HL-60 (cell line): ENCODE measurements at regions not wholly inside any gene's neighbourhood (a gene's known extent, or its start where the extent isn't known, plus 50 kb on each side); places are given as distances from the start of the nearest gene placed in this dataset.
"Not testable (repeated sequence)": the region's sequence is repeated elsewhere in the genome, so short reads cannot be mapped to it uniquely, and the experiment has no call there.

ENCODE experiments used
- DNase-seq, 2 experiments: peaks; one replicate each; pipeline ENCODE4 v3.0.0-alpha.2; 2010 to 2020; ENCODE audit warnings: low read depth in 1 of 2, low spot score in 1 of 2
- H3K27ac ChIP-seq: fragments of 250-450 bp; sonication (Bioruptor Pico); replicated peaks from 2 replicates; pipeline ENCODE4 v1.5.1; 2020; ENCODE audit warnings: mild to moderate bottlenecking, moderate library complexity
- H3K27me3 ChIP-seq: fragments of 250-450 bp; sonication (Bioruptor Pico); 2 replicates; pipeline ENCODE4 v1.5.1; 2021; ENCODE audit warnings: mild to moderate bottlenecking, moderate library complexity; ENCODE audit not compliant: insufficient read depth, poor library complexity, severe bottlenecking
- H3K4me3 ChIP-seq: replicated peaks from 2 replicates; pipeline ENCODE4 v1.5.1; 2011; ENCODE audit warnings: mild to moderate bottlenecking, control low read depth, low read length; ENCODE audit not compliant: insufficient read depth
- GABPA ChIP-seq: IDR thresholded peaks from 2 replicates; pipeline ENCODE4 v1.6.1; 2012; ENCODE audit warnings: low read depth
- POLR2AphosphoS5 ChIP-seq: IDR thresholded peaks from 2 replicates; pipeline ENCODE4 v1.6.1; 2012; ENCODE audit warnings: low read depth
- SPI1 ChIP-seq: IDR thresholded peaks from 2 replicates; pipeline ENCODE4 v1.6.1; 2012; ENCODE audit warnings: low read depth, mild to moderate bottlenecking, borderline replicate concordance
- TF ChIP-seq, protein P1 (sequence below): IDR thresholded peaks from 2 replicates; pipeline ENCODE4 v1.6.1; 2012; ENCODE audit warnings: low read depth; ENCODE audit not compliant: insufficient replicate concordance
- TF ChIP-seq, protein P2 (sequence below): IDR thresholded peaks from one replicate; pipeline ENCODE4 v1.5.1; 2011; ENCODE audit warnings: low read length, control low read depth, inconsistent platforms; ENCODE audit not compliant: insufficient read depth

DNA sequence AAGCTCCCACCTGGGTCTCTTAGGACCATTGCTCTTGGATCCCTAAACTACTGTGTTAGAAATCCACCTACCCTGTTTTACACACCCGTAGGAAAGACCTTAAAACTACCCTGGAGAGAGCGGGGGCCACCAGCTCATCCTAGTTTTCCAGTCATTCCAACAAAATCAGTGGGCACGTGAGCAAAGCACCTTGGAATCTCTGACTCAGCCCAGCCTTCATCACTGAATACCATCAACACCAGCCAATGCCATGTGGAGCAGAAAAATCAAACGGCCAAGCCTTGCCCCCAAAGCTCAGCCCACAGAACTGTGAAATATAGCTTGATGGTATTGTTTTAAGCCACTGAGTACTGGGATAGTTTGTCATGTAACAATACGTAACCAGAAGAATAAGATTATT is 449.7 kb upstream of the CHAC2 start:
- no peak for TF ChIP-seq POLR2AphosphoS5
- no peak for TF ChIP-seq GABPA
- TF ChIP-seq, protein P1, sequence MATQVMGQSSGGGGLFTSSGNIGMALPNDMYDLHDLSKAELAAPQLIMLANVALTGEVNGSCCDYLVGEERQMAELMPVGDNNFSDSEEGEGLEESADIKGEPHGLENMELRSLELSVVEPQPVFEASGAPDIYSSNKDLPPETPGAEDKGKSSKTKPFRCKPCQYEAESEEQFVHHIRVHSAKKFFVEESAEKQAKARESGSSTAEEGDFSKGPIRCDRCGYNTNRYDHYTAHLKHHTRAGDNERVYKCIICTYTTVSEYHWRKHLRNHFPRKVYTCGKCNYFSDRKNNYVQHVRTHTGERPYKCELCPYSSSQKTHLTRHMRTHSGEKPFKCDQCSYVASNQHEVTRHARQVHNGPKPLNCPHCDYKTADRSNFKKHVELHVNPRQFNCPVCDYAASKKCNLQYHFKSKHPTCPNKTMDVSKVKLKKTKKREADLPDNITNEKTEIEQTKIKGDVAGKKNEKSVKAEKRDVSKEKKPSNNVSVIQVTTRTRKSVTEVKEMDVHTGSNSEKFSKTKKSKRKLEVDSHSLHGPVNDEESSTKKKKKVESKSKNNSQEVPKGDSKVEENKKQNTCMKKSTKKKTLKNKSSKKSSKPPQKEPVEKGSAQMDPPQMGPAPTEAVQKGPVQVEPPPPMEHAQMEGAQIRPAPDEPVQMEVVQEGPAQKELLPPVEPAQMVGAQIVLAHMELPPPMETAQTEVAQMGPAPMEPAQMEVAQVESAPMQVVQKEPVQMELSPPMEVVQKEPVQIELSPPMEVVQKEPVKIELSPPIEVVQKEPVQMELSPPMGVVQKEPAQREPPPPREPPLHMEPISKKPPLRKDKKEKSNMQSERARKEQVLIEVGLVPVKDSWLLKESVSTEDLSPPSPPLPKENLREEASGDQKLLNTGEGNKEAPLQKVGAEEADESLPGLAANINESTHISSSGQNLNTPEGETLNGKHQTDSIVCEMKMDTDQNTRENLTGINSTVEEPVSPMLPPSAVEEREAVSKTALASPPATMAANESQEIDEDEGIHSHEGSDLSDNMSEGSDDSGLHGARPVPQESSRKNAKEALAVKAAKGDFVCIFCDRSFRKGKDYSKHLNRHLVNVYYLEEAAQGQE, result no peak
- TF ChIP-seq SPI1, result no peak
- TF ChIP-seq, protein P2, sequence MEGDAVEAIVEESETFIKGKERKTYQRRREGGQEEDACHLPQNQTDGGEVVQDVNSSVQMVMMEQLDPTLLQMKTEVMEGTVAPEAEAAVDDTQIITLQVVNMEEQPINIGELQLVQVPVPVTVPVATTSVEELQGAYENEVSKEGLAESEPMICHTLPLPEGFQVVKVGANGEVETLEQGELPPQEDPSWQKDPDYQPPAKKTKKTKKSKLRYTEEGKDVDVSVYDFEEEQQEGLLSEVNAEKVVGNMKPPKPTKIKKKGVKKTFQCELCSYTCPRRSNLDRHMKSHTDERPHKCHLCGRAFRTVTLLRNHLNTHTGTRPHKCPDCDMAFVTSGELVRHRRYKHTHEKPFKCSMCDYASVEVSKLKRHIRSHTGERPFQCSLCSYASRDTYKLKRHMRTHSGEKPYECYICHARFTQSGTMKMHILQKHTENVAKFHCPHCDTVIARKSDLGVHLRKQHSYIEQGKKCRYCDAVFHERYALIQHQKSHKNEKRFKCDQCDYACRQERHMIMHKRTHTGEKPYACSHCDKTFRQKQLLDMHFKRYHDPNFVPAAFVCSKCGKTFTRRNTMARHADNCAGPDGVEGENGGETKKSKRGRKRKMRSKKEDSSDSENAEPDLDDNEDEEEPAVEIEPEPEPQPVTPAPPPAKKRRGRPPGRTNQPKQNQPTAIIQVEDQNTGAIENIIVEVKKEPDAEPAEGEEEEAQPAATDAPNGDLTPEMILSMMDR, result no peak
- Histone ChIP-seq H3K27me3 (no peaks in the 10 kb centered on the region), H3K4me3 (no peak overlapping the region), H3K27ac (no peak overlapping the region)
- DNase-seq, result no peak

DNA sequence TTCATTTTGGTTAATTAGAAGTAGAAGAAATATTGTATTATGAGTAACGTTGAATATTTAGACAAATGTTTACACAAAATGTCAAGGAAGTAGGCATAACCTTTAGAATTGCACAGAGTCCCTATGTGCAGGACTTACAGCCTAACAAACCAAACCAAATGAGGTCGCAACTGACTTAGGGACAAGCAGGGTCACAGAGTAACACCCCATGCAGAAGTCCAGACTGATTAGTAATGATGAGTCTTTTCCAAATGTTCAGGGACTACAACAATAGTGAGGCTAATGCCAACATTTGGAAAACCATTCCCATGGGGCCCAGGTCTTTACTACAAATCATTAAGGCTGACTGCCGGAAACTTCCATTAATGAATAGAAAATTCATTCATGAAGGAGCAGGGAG is 452.5 kb upstream of the CHAC2 start:
- H3K27ac ChIP-seq, result no peak overlapping the region
- DNase-seq, result no peak
- TF ChIP-seq POLR2AphosphoS5 (no peak), GABPA (no peak), SPI1 (no peak)
- TF ChIP-seq, protein P2, result no peak
- TF ChIP-seq, protein P1, result no peak
- no peak overlapping the region for H3K4me3 ChIP-seq
- H3K27me3 ChIP-seq, result no peaks in the 10 kb centered on the region

DNA sequence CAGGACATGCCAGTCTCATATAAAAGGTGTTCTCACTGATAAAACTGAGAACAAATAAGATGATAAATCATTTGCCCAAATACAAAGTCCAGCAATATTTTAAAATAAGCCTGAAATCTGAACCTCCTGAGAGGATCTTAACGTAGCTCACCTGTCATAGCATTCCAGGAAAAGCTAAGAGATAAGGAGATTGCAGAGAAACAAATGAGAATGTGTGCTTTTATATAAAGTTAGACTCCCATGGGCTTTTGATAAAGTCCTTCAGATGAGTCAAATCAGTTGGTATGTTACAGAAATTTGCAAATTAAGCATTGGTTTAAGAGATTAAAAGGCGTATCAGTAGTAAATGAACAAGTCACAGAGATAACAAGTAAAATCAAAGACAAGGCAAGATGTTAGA is 452.9 kb upstream of the CHAC2 start:
- Histone ChIP-seq H3K4me3 (no peak overlapping the region), H3K27me3 (no peaks in the 10 kb centered on the region), H3K27ac (no peak overlapping the region)
- no peak for TF ChIP-seq GABPA
- TF ChIP-seq, protein P1, result no peak
- no peak for TF ChIP-seq SPI1
- TF ChIP-seq POLR2AphosphoS5, result no peak
- TF ChIP-seq, protein P2, result no peak
- DNase-seq, result no peak

DNA sequence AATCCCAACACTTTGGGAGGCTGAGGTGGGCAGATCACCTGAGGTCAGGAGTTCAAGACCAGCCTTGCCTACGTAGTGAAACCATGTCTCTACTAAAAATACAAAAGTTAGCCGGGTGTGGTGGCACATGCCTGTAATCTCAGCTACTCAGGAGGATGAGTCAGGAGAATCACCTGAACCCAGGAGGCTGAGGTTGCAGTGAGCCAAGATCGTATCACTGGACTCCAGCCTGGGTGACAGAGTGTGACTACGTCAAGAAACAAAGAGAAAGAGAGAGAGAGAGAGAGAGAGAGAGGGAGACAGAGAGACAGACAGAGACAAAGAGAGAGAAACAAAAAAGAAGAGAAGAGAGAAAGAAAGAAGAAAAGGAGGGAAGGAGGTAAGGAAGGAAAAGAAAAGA is 454.0 kb upstream of the CHAC2 start:
- DNase-seq, H3K27ac ChIP-seq, H3K27me3 ChIP-seq, H3K4me3 ChIP-seq: not testable (repeated sequence)
